H1 (cell line): ENCODE measurements at regions not wholly inside any gene's neighbourhood (a gene's known extent, or its start where the extent isn't known, plus 50 kb on each side); places are given as distances from the start of the nearest gene placed in this dataset.

Source experiments
- EGR1 ChIP-seq: IDR thresholded peaks from 2 replicates; pipeline ENCODE4 v1.6.1; 2011; ENCODE audit warnings: low read depth, low read length, borderline replicate concordance
- EZH2 ChIP-seq: fragments of 200-600 bp; sonication (generic); IDR thresholded peaks from 2 replicates; pipeline ENCODE4 v1.7.1; 2012; ENCODE audit warnings: low read depth, mild to moderate bottlenecking, moderate library complexity, low read length, inconsistent platforms; ENCODE audit not compliant: severe bottlenecking
- GABPA ChIP-seq: IDR thresholded peaks from 2 replicates; pipeline ENCODE4 v1.6.1; 2011; ENCODE audit warnings: mild to moderate bottlenecking, low read length, moderate library complexity, borderline replicate concordance; ENCODE audit not compliant: insufficient read depth
- HDAC6 ChIP-seq: IDR thresholded peaks from one replicate; pipeline ENCODE4 v1.7.1; 2012; ENCODE audit warnings: low read depth, mild to moderate bottlenecking, inconsistent platforms, low read length, moderate library complexity
- MAFK ChIP-seq: IDR thresholded peaks from 2 replicates; pipeline ENCODE4 v1.6.1; 2012; ENCODE audit warnings: low read depth, mild to moderate bottlenecking, improper control_type of control experiment, low read length
- PHF8 ChIP-seq: fragments of 200-600 bp; sonication (generic); conservative IDR thresholded peaks from 2 replicates; pipeline ENCODE4 v1.7.1; 2012; ENCODE audit warnings: low read depth, mild to moderate bottlenecking, inconsistent platforms, low read length, moderate library complexity
- POU5F1 ChIP-seq: IDR thresholded peaks from 2 replicates; pipeline ENCODE4 v1.6.1; 2011; ENCODE audit warnings: low read depth, mild to moderate bottlenecking, low read length, moderate library complexity
- RNF2 ChIP-seq: fragments of 200-900, 300-1000 bp; sonication (generic); IDR thresholded peaks from 2 replicates; pipeline ENCODE4 v1.7.1; 2016; ENCODE audit warnings: borderline replicate concordance, low read depth, mild to moderate bottlenecking, antibody characterized with exemption, low read length; ENCODE audit not compliant: poor library complexity, severe bottlenecking; ENCODE audit errors: missing control alignments
- YY1 ChIP-seq: IDR thresholded peaks from 2 replicates; pipeline ENCODE4 v1.6.1; 2011; ENCODE audit warnings: low read depth, mild to moderate bottlenecking, low read length

DNA sequence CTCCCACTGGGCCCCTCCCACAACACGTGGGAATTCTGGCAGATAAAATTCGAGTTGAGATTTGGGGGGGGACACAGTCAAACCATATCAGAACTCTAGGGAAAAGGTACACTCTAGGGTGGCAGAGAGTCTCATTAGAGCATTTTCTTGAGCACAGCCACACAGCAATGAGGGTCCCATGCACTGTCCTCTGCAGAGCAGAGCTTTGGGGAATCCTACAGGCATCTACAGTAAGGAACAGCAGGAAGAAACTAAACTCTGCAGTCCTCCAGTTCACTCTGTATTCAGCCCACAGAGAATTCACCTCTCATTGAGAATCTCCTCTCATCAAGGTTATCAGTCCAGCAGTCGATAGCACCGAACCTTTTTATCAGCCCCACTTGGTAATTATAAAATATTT is 438.6 kb upstream of the NOX3 start (continued):
- TF ChIP-seq PHF8 (no peak), GABPA (no peak), YY1 (no peak), MAFK (no peak), EGR1 (no peak), HDAC6 (no peak), EZH2 (no peak), RNF2 (no peak), POU5F1 (no peak)
